Kidney epithelial cell (primary cell): ENCODE measurements at regions not wholly inside any gene's neighbourhood (a gene's known extent, or its start where the extent isn't known, plus 50 kb on each side); places are given as distances from the start of the nearest gene placed in this dataset.

Experiments used
- DNase-seq: peaks from one replicate; pipeline ENCODE4 v3.0.0-alpha.2; 2010; ENCODE audit warnings: low read depth
- H3K27me3 ChIP-seq: 2 replicates; pipeline ENCODE4 v1.6.0; 2011; ENCODE audit warnings: low read length; ENCODE audit not compliant: control insufficient read depth, insufficient read depth
- H3K36me3 ChIP-seq: 2 replicates; pipeline ENCODE4 v1.5.1; 2011; ENCODE audit warnings: low read length; ENCODE audit not compliant: control insufficient read depth, insufficient read depth
- H3K4me3 ChIP-seq: 2 replicates; pipeline ENCODE4 v1.5.1; 2011; ENCODE audit warnings: low read depth, mild to moderate bottlenecking, control low read depth, low read length
- CTCF ChIP-seq: IDR thresholded peaks from 2 replicates; pipeline ENCODE4 v1.5.1; 2011; ENCODE audit warnings: mild to moderate bottlenecking, moderate library complexity, low read length, control low read depth, inconsistent platforms; ENCODE audit not compliant: insufficient read depth, poor library complexity, severe bottlenecking

- peaks cover 3% of the 10 kb centered on the region for H3K27me3 ChIP-seq
- DNase-seq = no peak
- no peak overlapping the region for H3K4me3 ChIP-seq
- no peaks in the 10 kb centered on the region for H3K36me3 ChIP-seq
- TF ChIP-seq CTCF = no peak
These were observed 202.1 kb downstream of the RHOU start for GRCh38 chr1:228937351-228937750.

- DNase-seq = no peak
- no peak overlapping the region for H3K4me3 ChIP-seq
- H3K27me3 ChIP-seq = peaks cover 3% of the 10 kb centered on the region
- TF ChIP-seq CTCF = no peak
- H3K36me3 ChIP-seq = no peaks in the 10 kb centered on the region
These were observed 202.7 kb downstream of the RHOU start for GRCh38 chr1:228937851-228938536.

DNA sequence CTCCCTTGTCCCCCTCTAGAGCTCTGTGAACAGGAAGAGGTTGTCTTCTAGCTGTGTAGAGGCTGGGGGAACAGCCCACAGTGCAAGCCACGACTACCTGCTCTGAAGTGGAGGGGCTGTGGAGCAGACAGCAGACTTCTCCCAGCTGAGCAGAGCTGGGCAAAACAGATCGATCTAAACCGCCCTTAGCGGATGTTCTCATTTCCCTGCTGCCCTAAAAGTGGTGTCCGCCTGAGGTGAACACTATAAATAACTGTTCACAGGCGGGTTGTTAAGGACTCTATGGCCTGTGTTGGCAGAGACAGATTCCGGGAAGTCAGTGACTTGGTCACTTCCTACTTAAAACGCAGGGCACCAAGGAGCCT lies 203.2 kb downstream of the RHOU start:
- no peaks in the 10 kb centered on the region for H3K36me3 ChIP-seq
- TF ChIP-seq CTCF = no peak
- H3K27me3 ChIP-seq = peaks cover 3% of the 10 kb centered on the region
- no peak for DNase-seq
- no peak overlapping the region for H3K4me3 ChIP-seq

GRCh38 chr1:228939001-228939691 lies 203.9 kb downstream of the RHOU start:
- H3K27me3 ChIP-seq = peaks cover 3% of the 10 kb centered on the region
- no peaks in the 10 kb centered on the region for H3K36me3 ChIP-seq
- DNase-seq = no peak
- TF ChIP-seq CTCF = no peak
- no peak overlapping the region for H3K4me3 ChIP-seq

DNA sequence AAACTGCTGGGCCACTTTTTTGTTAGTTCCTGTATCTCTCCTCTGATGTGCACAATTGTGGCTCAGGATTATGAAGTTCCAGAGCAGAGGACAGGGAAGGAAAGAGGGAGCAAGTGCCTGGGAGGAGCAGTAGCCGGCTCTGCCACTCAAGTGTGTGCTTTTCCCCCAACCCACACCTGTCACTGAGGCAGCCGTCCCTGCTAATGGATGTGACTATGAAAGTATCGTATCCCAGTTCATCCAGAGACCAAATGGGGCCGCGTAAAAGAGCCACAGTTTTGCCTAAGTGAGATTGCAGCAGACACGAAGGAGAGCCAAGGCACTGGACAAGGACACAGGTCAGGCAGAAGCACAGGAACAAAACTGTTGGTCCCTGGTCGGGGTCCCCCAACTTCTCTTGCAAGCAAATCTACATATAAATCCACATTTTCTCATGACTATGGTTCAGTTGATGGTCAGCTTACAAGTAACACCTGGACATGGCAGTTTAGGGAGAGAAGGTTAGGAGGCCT lies 204.7 kb downstream of the RHOU start:
- Histone ChIP-seq H3K27me3 (peaks cover 2% of the 10 kb centered on the region), H3K4me3 (no peak overlapping the region), H3K36me3 (no peaks in the 10 kb centered on the region)
- no peak for DNase-seq
- no peak for TF ChIP-seq CTCF
